B cell (primary cell): ENCODE measurements at regions not wholly inside any gene's neighbourhood (a gene's known extent, or its start where the extent isn't known, plus 50 kb on each side); places are given as distances from the start of the nearest gene placed in this dataset.

ENCODE experiments used
- EZH2 ChIP-seq: IDR thresholded peaks from 2 replicates; pipeline ENCODE4 v1.6.1; 2012; ENCODE audit warnings: borderline replicate concordance, low read depth, mild to moderate bottlenecking, moderate library complexity, low read length; ENCODE audit not compliant: insufficient read depth, poor library complexity, severe bottlenecking
- TF ChIP-seq, protein P1 (sequence below): fragments of 200-600 bp; IDR thresholded peaks from one replicate; pipeline ENCODE4 v1.8.0; 2022; ENCODE audit warnings: antibody characterized with exemption, mild to moderate bottlenecking

GRCh38 chr1:168892931-168893330 is 163.9 kb upstream of the DPT start:
- no peak for TF ChIP-seq EZH2
- TF ChIP-seq, protein P1, sequence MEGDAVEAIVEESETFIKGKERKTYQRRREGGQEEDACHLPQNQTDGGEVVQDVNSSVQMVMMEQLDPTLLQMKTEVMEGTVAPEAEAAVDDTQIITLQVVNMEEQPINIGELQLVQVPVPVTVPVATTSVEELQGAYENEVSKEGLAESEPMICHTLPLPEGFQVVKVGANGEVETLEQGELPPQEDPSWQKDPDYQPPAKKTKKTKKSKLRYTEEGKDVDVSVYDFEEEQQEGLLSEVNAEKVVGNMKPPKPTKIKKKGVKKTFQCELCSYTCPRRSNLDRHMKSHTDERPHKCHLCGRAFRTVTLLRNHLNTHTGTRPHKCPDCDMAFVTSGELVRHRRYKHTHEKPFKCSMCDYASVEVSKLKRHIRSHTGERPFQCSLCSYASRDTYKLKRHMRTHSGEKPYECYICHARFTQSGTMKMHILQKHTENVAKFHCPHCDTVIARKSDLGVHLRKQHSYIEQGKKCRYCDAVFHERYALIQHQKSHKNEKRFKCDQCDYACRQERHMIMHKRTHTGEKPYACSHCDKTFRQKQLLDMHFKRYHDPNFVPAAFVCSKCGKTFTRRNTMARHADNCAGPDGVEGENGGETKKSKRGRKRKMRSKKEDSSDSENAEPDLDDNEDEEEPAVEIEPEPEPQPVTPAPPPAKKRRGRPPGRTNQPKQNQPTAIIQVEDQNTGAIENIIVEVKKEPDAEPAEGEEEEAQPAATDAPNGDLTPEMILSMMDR: no peak
